ENCODE measurements at regions not wholly inside any gene's neighbourhood (a gene's known extent, or its start where the extent isn't known, plus 50 kb on each side); places are given as distances from the start of the nearest gene placed in this dataset.

DNA sequence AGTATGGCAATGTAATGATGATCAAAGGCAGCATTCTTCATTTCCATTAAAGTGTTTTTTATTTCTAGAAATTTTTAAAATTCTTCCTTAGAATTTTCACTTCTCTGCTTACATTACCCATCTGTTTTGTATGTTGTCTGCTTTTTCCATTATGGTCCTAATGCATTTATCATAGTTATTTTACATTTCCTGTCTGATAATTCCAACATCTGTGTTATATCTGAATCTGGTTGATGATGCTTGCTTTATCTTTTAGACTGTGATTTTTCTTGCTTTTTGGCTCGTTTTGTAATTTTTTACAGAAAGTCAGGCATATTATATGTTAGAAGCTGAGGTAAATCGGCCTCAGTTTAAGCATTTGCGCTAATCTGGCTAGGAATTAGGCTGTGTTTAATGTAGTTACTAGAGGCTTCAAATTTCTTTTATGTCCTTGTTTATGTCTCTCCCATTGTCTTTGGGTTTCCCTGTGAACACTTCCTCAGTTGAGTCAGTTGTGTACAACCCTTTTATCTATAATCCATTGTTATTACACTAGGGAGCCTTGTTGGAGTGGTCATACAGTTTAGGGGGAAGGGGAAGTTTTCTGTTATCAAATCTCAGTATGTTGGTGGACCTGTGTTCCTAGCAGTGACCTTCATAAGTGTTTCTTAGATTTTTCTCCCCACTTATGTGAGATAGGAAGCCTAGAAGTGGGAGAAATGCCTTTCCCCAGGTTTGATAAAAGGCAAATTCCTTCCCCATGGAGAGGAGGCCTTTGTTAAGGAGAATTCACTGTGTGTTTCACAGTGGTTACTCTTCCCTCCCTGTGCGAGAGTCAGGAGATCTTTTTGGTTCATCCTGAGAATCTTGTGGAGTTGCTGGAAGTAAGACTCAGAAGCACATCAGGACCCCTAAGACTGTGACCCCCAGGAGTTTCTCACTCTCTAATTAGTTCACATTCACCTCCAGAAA lies 437.5 kb downstream of the INSC start:
- peaks cover 16% of the 10 kb centered on the region for H3K4me1 ChIP-seq (ENCODE audit: control insufficient read depth, insufficient read depth, low read length)
- H3K9me3 ChIP-seq (ENCODE audit: control insufficient read depth, insufficient read depth, low read length): no peaks in the 10 kb centered on the region
- no peaks in the 10 kb centered on the region for H3K36me3 ChIP-seq (ENCODE audit: control insufficient read depth, insufficient read depth, low read length)
- peak overlapping the region; percentile 1 for H3K4me3 ChIP-seq (ENCODE audit: low read depth, low read length)
- H3K9ac ChIP-seq (ENCODE audit: low read depth, low read length): peak overlapping the region; percentile 3
- no peaks in the 10 kb centered on the region for H3K27me3 ChIP-seq (ENCODE audit: control insufficient read depth, insufficient read depth, low read length)

DNA sequence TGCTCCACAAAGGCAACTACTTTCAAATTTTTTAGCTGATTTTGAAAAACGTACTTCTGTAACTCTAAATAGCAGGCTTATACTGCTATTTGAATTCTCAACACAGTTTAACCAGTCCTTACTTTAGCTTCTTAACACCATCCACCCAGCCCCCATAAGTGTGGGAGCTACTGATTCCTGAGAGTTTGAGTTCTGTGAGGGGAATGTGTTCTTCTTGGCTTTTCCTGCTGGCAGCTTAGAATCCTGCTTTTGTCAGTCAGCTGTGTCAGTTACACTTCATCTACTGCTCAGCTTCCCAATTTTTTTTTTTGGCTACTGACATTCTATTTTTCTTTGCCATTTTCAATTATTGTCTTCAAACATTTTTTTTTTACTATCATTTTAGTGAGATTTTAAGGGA lies 440.4 kb downstream of the INSC start:
- H3K36me3 ChIP-seq (ENCODE audit: control insufficient read depth, insufficient read depth, low read length): no peaks in the 10 kb centered on the region
- H3K4me1 ChIP-seq (ENCODE audit: control insufficient read depth, insufficient read depth, low read length): peaks cover 24% of the 10 kb centered on the region
- no peaks in the 10 kb centered on the region for H3K27me3 ChIP-seq (ENCODE audit: control insufficient read depth, insufficient read depth, low read length)
- H3K4me3 ChIP-seq (ENCODE audit: low read depth, low read length): no peak overlapping the region
- H3K9me3 ChIP-seq (ENCODE audit: control insufficient read depth, insufficient read depth, low read length): no peaks in the 10 kb centered on the region
- H3K9ac ChIP-seq (ENCODE audit: low read depth, low read length): no peak overlapping the region

DNA sequence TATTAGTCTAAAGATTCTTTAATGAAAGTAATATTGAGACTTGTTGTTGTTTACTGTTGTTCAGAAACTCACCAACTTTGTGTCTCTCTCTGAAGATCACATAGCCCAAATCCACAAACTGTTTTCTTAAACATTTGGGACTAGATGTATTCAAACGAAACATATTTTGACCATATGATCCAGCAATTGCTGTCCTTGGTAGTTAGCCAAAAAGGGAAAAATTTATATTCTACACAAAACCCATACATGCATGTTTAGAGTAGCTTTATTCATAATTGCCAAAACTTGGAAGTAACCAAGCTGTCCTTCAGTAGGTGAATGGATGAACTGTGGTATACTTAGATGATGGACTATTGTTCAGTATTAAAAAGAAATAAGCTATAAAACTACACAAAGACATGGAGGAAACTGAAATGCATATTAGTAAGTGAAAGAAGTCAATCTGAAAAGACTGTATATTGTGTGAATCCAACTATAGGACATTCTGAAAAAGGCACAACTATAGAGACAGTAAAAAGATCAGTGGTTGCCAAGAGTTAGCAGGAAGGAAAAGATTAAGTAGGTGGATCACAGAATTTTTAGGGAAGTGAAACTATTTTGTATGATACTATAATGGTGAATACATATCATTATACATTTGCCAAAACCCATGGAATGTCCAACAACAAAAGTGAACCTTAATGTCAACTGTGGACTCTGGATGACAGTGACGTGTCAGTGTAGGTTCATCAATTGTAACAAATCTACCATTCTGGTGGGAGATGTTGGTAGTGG lies 442.9 kb downstream of the INSC start:
- Histone ChIP-seq H3K4me1 (ENCODE audit: control insufficient read depth, insufficient read depth, low read length) (peaks cover 16% of the 10 kb centered on the region), H3K4me3 (ENCODE audit: low read depth, low read length) (no peak overlapping the region), H3K36me3 (ENCODE audit: control insufficient read depth, insufficient read depth, low read length) (no peaks in the 10 kb centered on the region), H3K9me3 (ENCODE audit: control insufficient read depth, insufficient read depth, low read length) (no peaks in the 10 kb centered on the region), H3K9ac (ENCODE audit: low read depth, low read length) (no peak overlapping the region), H3K27me3 (ENCODE audit: control insufficient read depth, insufficient read depth, low read length) (no peaks in the 10 kb centered on the region)

DNA sequence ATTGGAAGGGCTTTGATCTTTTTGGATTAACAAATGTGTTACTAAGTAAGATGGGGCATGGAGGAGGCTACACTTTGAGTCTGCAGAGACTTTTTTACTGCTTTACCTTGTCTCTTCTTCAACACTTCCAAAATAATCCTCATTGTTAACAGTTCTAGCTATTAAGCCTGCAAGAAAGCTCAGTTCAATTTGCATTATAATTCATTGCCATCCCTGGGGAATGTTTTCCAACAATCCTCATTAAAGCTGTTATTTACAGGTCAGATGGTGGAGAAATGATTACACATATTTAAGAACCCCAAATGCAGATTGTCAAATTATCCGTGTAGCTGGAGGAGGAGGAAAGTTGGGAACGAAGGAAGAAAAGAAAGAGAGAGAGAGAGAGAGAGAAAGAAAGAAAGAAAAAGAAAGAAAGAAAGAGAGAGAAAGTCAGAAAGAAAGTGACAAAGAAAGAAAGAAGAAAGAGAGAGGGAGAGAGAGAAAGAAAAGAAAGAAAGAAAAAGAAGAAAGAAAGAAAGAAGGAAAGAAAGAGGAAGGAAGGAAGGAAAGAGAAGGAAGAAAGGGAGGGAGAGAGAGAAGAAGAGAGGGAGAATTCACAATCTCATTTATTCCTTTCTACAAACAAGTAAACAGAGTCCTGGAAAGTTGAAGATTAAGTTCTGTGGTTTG lies 443.9 kb downstream of the INSC start:
- Histone ChIP-seq H3K9me3 (ENCODE audit: control insufficient read depth, insufficient read depth, low read length) (no peaks in the 10 kb centered on the region), H3K4me3 (ENCODE audit: low read depth, low read length) (no peak overlapping the region), H3K4me1 (ENCODE audit: control insufficient read depth, insufficient read depth, low read length) (peaks cover 11% of the 10 kb centered on the region), H3K36me3 (ENCODE audit: control insufficient read depth, insufficient read depth, low read length) (no peaks in the 10 kb centered on the region), H3K9ac (ENCODE audit: low read depth, low read length) (no peak overlapping the region), H3K27me3 (ENCODE audit: control insufficient read depth, insufficient read depth, low read length) (no peaks in the 10 kb centered on the region)

DNA sequence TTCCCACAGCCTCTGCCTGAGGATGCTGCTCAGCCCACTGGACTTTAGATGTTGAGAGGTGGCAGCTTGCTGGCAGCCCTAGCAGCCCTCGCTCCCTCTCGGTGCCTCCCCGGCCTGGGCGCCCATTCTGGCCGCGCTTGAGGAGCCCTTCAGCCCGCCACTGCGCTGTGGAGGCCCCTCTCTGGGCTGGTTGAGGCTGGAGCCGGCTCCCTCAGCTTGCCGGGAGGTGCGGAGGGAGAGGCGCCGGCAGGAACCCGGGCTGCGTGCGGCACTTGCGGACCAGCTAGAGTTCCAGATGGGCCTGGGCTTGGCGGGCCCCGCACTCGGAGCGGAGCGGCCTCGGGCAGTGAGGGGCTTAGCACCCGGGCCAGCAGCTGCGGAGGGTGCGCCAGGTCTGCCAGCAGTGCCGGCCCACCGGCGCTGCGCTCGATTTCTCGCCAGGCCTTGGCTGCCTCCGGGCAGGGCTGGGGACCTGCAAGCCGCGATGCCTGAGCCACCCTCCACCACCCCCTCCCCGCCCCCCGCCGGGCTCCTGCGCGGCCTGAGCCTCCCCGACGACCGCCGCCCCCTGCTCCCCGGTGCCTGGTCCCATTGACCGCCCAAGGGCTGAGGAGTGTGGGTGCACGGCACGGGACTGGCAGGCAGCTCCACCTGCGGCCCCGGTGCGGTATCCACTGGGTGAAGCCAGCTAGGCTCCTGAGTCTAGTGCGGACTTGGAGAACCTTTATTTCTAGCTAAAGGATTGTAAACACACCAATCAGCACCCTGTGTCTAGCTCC lies 446.2 kb downstream of the INSC start:
- no peaks in the 10 kb centered on the region for H3K27me3 ChIP-seq (ENCODE audit: control insufficient read depth, insufficient read depth, low read length)
- peaks cover 8% of the 10 kb centered on the region for H3K4me1 ChIP-seq (ENCODE audit: control insufficient read depth, insufficient read depth, low read length)
- no peaks in the 10 kb centered on the region for H3K9me3 ChIP-seq (ENCODE audit: control insufficient read depth, insufficient read depth, low read length)
- no peak overlapping the region for H3K4me3 ChIP-seq (ENCODE audit: low read depth, low read length)
- H3K9ac ChIP-seq (ENCODE audit: low read depth, low read length): no peak overlapping the region
- H3K36me3 ChIP-seq (ENCODE audit: control insufficient read depth, insufficient read depth, low read length): no peaks in the 10 kb centered on the region

DNA sequence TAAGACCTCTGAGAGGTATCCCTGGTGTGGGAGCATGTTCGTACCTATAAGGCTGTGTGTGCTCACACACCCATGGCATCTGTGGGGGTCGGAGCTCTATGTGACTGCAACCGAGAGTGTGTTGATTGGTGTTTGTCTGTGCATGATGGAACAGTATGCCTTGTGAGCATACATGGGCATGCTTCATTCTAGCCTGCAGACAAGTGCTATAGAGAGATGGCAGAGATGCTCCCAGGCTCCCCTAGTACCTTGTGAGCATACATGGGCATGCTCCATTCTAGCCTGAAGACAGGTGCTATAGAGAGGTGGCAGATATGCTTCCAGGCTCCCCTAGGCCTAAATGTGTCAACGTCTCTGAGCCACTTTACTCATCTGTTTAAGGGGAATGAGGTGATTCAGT lies 447.5 kb downstream of the INSC start:
- Histone ChIP-seq H3K9ac (ENCODE audit: low read depth, low read length) (no peak overlapping the region), H3K9me3 (ENCODE audit: control insufficient read depth, insufficient read depth, low read length) (no peaks in the 10 kb centered on the region), H3K27me3 (ENCODE audit: control insufficient read depth, insufficient read depth, low read length) (no peaks in the 10 kb centered on the region), H3K4me3 (ENCODE audit: low read depth, low read length) (no peak overlapping the region), H3K36me3 (ENCODE audit: control insufficient read depth, insufficient read depth, low read length) (no peaks in the 10 kb centered on the region), H3K4me1 (ENCODE audit: control insufficient read depth, insufficient read depth, low read length) (peaks cover 8% of the 10 kb centered on the region)

DNA sequence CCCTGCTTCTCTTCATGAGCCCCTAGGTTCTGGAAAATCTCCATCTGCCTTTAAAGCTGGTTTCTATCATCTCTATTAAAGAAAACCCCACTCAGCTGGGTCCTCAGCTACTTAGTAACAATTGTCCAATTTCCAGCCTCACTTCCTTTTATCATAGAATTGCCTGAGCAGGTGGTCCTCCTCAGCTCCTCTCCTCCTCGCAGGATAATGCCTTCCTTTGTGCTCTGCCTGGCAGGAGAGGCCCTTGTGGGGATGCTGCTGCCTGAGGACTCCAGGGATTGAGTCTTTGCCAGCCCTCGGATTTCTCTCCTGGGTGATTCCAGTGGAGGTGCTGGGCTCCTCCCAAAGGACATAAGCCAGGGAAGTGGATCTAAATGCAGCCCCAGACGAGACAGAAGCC lies 448.3 kb downstream of the INSC start:
- Histone ChIP-seq H3K27me3 (ENCODE audit: control insufficient read depth, insufficient read depth, low read length) (no peaks in the 10 kb centered on the region), H3K4me3 (ENCODE audit: low read depth, low read length) (no peak overlapping the region), H3K9ac (ENCODE audit: low read depth, low read length) (no peak overlapping the region), H3K36me3 (ENCODE audit: control insufficient read depth, insufficient read depth, low read length) (no peaks in the 10 kb centered on the region), H3K9me3 (ENCODE audit: control insufficient read depth, insufficient read depth, low read length) (no peaks in the 10 kb centered on the region), H3K4me1 (ENCODE audit: control insufficient read depth, insufficient read depth, low read length) (peaks cover 8% of the 10 kb centered on the region)

DNA sequence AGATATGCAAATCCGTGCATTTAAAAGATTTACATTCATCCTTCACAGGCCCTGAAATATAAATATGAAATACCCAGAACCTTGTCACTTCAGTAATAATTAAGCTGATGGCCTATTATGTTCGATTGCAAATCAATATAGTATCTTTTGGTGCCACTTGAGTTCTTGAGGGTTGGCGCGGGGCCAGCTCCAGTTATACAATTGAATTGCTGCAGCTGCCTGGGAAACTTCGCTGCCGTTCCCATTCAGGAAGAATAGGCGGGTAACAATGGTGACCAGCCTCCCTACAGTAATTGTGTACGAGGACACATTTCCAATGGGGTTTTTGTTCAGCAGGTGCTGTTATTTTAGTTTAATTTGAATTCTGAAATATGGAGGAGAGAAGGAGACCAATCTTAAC lies 451.2 kb downstream of the INSC start:
- Histone ChIP-seq H3K9me3 (ENCODE audit: control insufficient read depth, insufficient read depth, low read length) (no peaks in the 10 kb centered on the region), H3K36me3 (ENCODE audit: control insufficient read depth, insufficient read depth, low read length) (no peaks in the 10 kb centered on the region), H3K4me3 (ENCODE audit: low read depth, low read length) (no peak overlapping the region), H3K4me1 (ENCODE audit: control insufficient read depth, insufficient read depth, low read length) (no peaks in the 10 kb centered on the region), H3K27me3 (ENCODE audit: control insufficient read depth, insufficient read depth, low read length) (no peaks in the 10 kb centered on the region), H3K9ac (ENCODE audit: low read depth, low read length) (no peak overlapping the region)

DNA sequence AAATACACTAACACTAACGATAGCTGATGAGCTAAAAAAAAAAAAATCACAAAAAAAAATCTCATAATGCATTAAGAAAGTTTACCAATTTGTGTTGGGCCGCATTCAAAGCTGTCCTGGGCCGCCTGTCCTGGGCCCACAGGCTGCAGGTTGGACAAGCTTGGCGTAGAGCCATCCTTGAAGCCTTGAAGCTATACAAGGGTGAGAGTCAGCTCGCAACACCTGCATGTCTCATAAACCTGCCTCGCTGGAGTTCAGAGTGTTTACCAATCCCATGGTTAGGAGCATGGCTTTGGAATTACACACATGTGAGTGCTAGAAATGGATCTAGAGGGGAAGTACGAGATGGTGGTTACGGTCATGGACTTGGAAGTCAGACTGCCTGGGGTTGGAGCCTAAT lies 453.7 kb downstream of the INSC start:
- no peaks in the 10 kb centered on the region for H3K27me3 ChIP-seq (ENCODE audit: control insufficient read depth, insufficient read depth, low read length)
- H3K4me3 ChIP-seq (ENCODE audit: low read depth, low read length): no peak overlapping the region
- no peaks in the 10 kb centered on the region for H3K36me3 ChIP-seq (ENCODE audit: control insufficient read depth, insufficient read depth, low read length)
- H3K9me3 ChIP-seq (ENCODE audit: control insufficient read depth, insufficient read depth, low read length): no peaks in the 10 kb centered on the region
- no peak overlapping the region for H3K9ac ChIP-seq (ENCODE audit: low read depth, low read length)
- H3K4me1 ChIP-seq (ENCODE audit: control insufficient read depth, insufficient read depth, low read length): no peaks in the 10 kb centered on the region

DNA sequence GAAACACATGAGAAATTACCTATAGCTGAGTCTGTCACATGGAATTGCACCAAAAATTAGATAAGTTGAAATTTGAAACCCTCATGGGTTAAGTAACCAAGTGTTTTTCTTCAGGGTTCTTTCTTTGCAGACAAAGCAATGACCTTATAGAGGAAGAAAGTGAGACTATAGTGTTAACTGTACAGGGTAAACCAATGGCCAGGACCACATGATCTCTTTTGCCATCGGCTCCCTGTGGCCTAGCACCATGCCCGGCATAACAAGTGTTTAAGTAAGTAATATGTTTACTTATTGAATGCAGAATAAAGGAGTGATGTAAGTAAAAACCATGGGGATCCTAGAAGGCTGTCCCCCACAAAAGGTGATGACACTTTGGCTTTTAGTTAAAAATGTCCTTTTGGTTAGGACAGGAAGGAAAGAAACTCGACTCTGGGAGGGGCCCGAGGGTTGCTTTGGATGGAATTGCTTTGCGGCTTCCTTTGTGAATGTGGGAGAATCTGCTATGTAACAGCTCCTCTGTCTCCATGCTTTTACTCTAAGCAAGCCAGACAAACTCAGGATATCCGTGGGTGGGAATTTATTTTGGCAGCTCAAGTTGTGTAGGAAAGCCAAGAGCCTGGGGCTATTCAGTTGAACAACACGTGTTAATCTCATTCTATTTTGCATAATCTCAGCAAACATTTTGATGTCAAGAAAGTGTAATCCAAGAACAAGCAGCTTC lies 454.7 kb downstream of the INSC start:
- Histone ChIP-seq H3K4me1 (ENCODE audit: control insufficient read depth, insufficient read depth, low read length) (no peaks in the 10 kb centered on the region), H3K27me3 (ENCODE audit: control insufficient read depth, insufficient read depth, low read length) (no peaks in the 10 kb centered on the region), H3K9me3 (ENCODE audit: control insufficient read depth, insufficient read depth, low read length) (no peaks in the 10 kb centered on the region), H3K9ac (ENCODE audit: low read depth, low read length) (no peak overlapping the region), H3K36me3 (ENCODE audit: control insufficient read depth, insufficient read depth, low read length) (no peaks in the 10 kb centered on the region), H3K4me3 (ENCODE audit: low read depth, low read length) (no peak overlapping the region)

DNA sequence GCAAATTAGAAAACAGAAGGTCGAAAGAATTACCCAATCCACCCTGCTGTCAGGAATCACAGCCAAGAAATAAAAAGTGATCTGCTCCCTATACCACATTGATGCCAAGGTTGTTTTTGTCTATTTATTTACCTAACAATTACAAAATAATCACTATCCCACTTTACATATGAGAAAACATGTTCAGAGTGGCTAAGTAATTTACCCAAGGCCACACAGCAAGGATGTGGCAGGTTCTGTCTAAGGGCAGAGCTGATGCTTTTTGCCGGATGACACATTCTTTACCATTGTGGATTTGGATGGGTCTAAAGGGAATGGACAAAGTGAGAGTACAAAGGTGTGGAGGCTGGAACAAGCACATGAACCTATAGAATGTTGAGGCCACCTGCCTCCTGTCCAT lies 460.7 kb downstream of the INSC start:
- Histone ChIP-seq H3K9me3 (ENCODE audit: control insufficient read depth, insufficient read depth, low read length) (no peaks in the 10 kb centered on the region), H3K4me1 (ENCODE audit: control insufficient read depth, insufficient read depth, low read length) (no peaks in the 10 kb centered on the region), H3K36me3 (ENCODE audit: control insufficient read depth, insufficient read depth, low read length) (no peaks in the 10 kb centered on the region), H3K9ac (ENCODE audit: low read depth, low read length) (no peak overlapping the region), H3K4me3 (ENCODE audit: low read depth, low read length) (no peak overlapping the region), H3K27me3 (ENCODE audit: control insufficient read depth, insufficient read depth, low read length) (no peaks in the 10 kb centered on the region)

Measured in iPS-15b (cell line).